ENCODE measurements at regions not wholly inside any gene's neighbourhood (a gene's known extent, or its start where the extent isn't known, plus 50 kb on each side); places are given as distances from the start of the nearest gene placed in this dataset.

GRCh38 chr2:219907011-219907365, 279.6 kb downstream of the SLC4A3 start (continued):
- TF ChIP-seq ZNF324 (CRISPR knock-in tag; IDR thresholded peaks at IDR 0.05) (no peak), IRF1 (CRISPR knock-in tag; IDR thresholded peaks at IDR 0.05; ENCODE audit: borderline replicate concordance) (no peak)

GRCh38 chr2:219908538-219908937, 281.1 kb downstream of the SLC4A3 start:
- TF ChIP-seq MTA1 (IDR thresholded peaks at IDR 0.05; ENCODE audit: borderline replicate concordance) (no peak), ZNF668 (CRISPR knock-in tag; IDR thresholded peaks at IDR 0.05) (no peak)
- Histone ChIP-seq H3K27ac (ENCODE audit: extremely low read depth, low read depth, low read length) (no peak overlapping the region), H3K4me2 (ENCODE audit: insufficient read depth, low read length) (no peak overlapping the region), H3K9me3 (replicated peaks; ENCODE audit: control insufficient read depth, insufficient read depth, low read depth, low read length) (no peaks in the 10 kb centered on the region), H3K4me3 (no peak overlapping the region), H3K36me3 (ENCODE audit: control insufficient read depth, insufficient read depth, low read length) (no peaks in the 10 kb centered on the region), H3K9ac (ENCODE audit: insufficient read depth in 1 of 2, low read depth in 2 of 2, low read length in 2 of 2) (no peak overlapping the region), H3K27me3 (ENCODE audit: control insufficient read depth in 2 of 2, insufficient read depth in 2 of 2, low read length in 2 of 2) (no peaks in the 10 kb centered on the region), H3K79me2 (ENCODE audit: control insufficient read depth, insufficient read depth, low read length) (no peaks in the 10 kb centered on the region), H4K20me1 (replicated peaks; ENCODE audit: control insufficient read depth, insufficient read depth, low read length) (no peaks in the 10 kb centered on the region), H2AFZ (ENCODE audit: low read depth, low read length) (no peak overlapping the region), H3K9me1 (ENCODE audit: control insufficient read depth, insufficient read depth, low read length) (no peaks in the 10 kb centered on the region), H3K4me1 (replicated peaks in 1 of 2; ENCODE audit: control insufficient read depth in 2 of 2, insufficient read depth in 2 of 2, low read length in 2 of 2) (no peaks in the 10 kb centered on the region)
- in situ Hi-C loops (cut with MboI) = no loop called here
- CTCF ChIA-PET (ENCODE audit: low intra/inter-chr PET ratio) = no interaction called here
- POLR2A ChIA-PET = no interaction called here
- BruUV-seq (replicated peaks) = no TSS peak
- DNase-seq (ENCODE audit: extremely low read depth in 1 of 4, low spot score in 3 of 4) = no peak
- no peak for FAIRE-seq
- intact Hi-C loops (cut with micrococcal nuclease) = no loop called here
- ATAC-seq = no peak
- WGBS (ENCODE audit: insufficient coverage, low coverage, missing lambda C conversion rate) = 6% methylated on average over 2 of the region's 2 CpGs

GRCh38 chr2:219911541-219911940, 284.1 kb downstream of the SLC4A3 start:
- CTCF ChIA-PET (ENCODE audit: low intra/inter-chr PET ratio) = no interaction called here
- H3K36me3 ChIP-seq (ENCODE audit: control insufficient read depth, insufficient read depth, low read length) = no peaks in the 10 kb centered on the region
- DNase-seq (ENCODE audit: extremely low read depth in 1 of 4, low spot score in 3 of 4) (no peak), FAIRE-seq (no peak), ATAC-seq (no peak)
- H3K4me1 ChIP-seq (replicated peaks in 1 of 2; ENCODE audit: control insufficient read depth in 2 of 2, insufficient read depth in 2 of 2, low read length in 2 of 2) = no peaks in the 10 kb centered on the region
- no peak overlapping the region for H3K4me2 ChIP-seq (ENCODE audit: insufficient read depth, low read length)
- H3K9ac ChIP-seq (ENCODE audit: insufficient read depth in 1 of 2, low read depth in 2 of 2, low read length in 2 of 2) = no peak overlapping the region
- POLR2A ChIA-PET = interaction anchor here (0.6 kb wide), 1 partner anchor 136 kb away, joined by 3 read pairs; no protein-coding TSS in a partner anchor
- no peaks in the 10 kb centered on the region for H3K27me3 ChIP-seq (ENCODE audit: control insufficient read depth in 2 of 2, insufficient read depth in 2 of 2, low read length in 2 of 2)
- in situ Hi-C loops (cut with MboI) = no loop called here
- H3K79me2 ChIP-seq (ENCODE audit: control insufficient read depth, insufficient read depth, low read length) = no peaks in the 10 kb centered on the region
- intact Hi-C loops (cut with micrococcal nuclease) = no loop called here
- no peak overlapping the region for H2AFZ ChIP-seq (ENCODE audit: low read depth, low read length)
- no peaks in the 10 kb centered on the region for H3K9me3 ChIP-seq (replicated peaks; ENCODE audit: control insufficient read depth, insufficient read depth, low read depth, low read length)
- no peak overlapping the region for H3K27ac ChIP-seq (ENCODE audit: extremely low read depth, low read depth, low read length)
- no peak overlapping the region for H3K4me3 ChIP-seq
- no TSS peak for BruUV-seq (replicated peaks)
- no peaks in the 10 kb centered on the region for H3K9me1 ChIP-seq (ENCODE audit: control insufficient read depth, insufficient read depth, low read length)
- no peaks in the 10 kb centered on the region for H4K20me1 ChIP-seq (replicated peaks; ENCODE audit: control insufficient read depth, insufficient read depth, low read length)
- WGBS (ENCODE audit: insufficient coverage, low coverage, missing lambda C conversion rate) = 0% methylated on average over 4 of the region's 4 CpGs
- TF ChIP-seq RNF2 (IDR thresholded peaks at IDR 0.05) = no peak
- TF ChIP-seq TCF7 (IDR thresholded peaks at IDR 0.05; ENCODE audit: borderline replicate concordance) = no peak
- no peak for TF ChIP-seq MAFF (IDR thresholded peaks at IDR 0.05; ENCODE audit: low read length)
- TF ChIP-seq ZC3H4 (CRISPR knock-in tag; IDR thresholded peaks at IDR 0.05; ENCODE audit: borderline replicate concordance) = no peak
- no peak for TF ChIP-seq KLF16 (IDR thresholded peaks at IDR 0.05)
- no peak for TF ChIP-seq NR2C1 (IDR thresholded peaks at IDR 0.05)
- no peak for TF ChIP-seq NR2C1 (tag; IDR thresholded peaks at IDR 0.05)
- TF ChIP-seq MIER1 (IDR thresholded peaks at IDR 0.05; ENCODE audit: low read depth) = no peak
- no peak for TF ChIP-seq ZNF354B (CRISPR knock-in tag; IDR thresholded peaks at IDR 0.05)
- no peak for TF ChIP-seq ESRRB (CRISPR knock-in tag; IDR thresholded peaks at IDR 0.05; ENCODE audit: borderline replicate concordance)
- TF ChIP-seq SMAD2 (IDR thresholded peaks at IDR 0.05; ENCODE audit: low read depth, low read length) = no peak
- TF ChIP-seq ZNF232 (CRISPR knock-in tag; IDR thresholded peaks at IDR 0.05) = no peak
- TF ChIP-seq MYNN (IDR thresholded peaks at IDR 0.05) = no peak
- no peak for TF ChIP-seq MYNN (CRISPR knock-in tag; IDR thresholded peaks at IDR 0.05)
- TF ChIP-seq SIN3B (IDR thresholded peaks at IDR 0.05; ENCODE audit: low read depth) = no peak
- TF ChIP-seq ZNF511 (CRISPR knock-in tag; IDR thresholded peaks at IDR 0.05) = no peak

Data from K562 (cell line).